IPS-18c (cell line): ENCODE measurements at regions not wholly inside any gene's neighbourhood (a gene's known extent, or its start where the extent isn't known, plus 50 kb on each side); places are given as distances from the start of the nearest gene placed in this dataset.
"Not testable (repeated sequence)": the region's sequence is repeated elsewhere in the genome, so short reads cannot be mapped to it uniquely, and the experiment has no call there.

ENCODE experiments used
- H3K4me3 ChIP-seq: 2 replicates; pipeline ENCODE4 v1.7.0; 2013; ENCODE audit warnings: low read depth, mild to moderate bottlenecking, low read length, moderate library complexity; ENCODE audit not compliant: insufficient read depth
- H3K9me3 ChIP-seq: one replicate; pipeline ENCODE4 v1.6.1; 2013; ENCODE audit warnings: mild to moderate bottlenecking, low read length, moderate library complexity; ENCODE audit not compliant: control insufficient read depth, insufficient read depth

DNA sequence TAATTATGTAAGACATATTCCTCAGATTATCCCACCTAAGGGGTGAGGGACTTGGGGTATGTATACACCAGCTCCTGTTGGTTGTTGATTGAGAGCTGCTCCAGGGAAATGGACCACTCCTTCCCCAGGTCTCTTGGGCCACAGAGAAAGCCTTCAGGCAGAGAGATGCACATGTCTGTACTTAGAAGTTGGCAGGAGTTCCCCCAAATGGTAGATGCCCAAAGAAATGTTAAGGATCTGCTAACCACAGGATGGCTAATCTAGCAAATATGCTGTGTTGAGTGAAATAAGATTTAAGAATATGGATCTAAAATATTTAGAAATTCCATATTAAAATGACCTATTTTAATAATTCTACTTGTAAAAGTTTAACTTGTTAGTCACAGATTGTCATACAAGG is 100.8 kb upstream of the DNAH14 start:
- H3K4me3 ChIP-seq: no peak overlapping the region
- peaks cover 2% of the 10 kb centered on the region for H3K9me3 ChIP-seq

GRCh38 chr1:224831501-224831900 is 98.0 kb upstream of the DNAH14 start:
- Histone ChIP-seq H3K4me3 (no peak overlapping the region), H3K9me3 (peaks cover 2% of the 10 kb centered on the region)

DNA sequence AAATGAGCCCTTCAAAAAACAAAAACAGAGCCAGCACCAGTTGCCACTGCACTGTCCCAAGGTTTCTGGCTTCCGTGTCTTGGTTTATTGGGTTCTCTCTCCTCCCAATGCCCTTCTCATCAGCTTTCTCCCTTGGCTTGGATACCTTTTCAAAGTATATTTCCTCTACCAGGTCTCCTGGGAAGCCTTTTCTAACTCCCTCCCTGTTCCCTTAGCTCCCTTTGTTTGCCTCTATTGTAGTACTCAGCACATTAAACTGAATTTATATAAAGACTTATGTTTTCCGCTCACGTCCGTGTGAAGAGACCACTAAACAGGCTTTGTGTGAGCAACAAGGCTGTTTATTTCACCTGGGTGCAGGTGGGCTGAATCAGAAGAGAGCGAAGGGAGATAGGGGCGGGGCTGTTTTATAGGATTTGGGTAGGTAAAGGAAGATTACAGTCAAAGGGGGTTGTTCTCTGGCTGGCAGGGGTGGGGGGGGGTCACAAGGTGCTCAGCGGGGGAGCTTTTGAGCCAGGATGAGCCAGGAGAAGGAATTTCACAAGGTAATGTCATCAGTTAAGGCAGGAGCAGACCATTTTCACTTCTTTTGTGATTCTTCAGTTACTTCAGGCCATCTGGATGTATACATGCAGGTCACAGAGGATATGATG is 89.7 kb upstream of the DNAH14 start:
- not testable (repeated sequence) for H3K4me3 ChIP-seq, H3K9me3 ChIP-seq

GRCh38 chr1:224841803-224842202 is 87.7 kb upstream of the DNAH14 start:
- H3K9me3 ChIP-seq, H3K4me3 ChIP-seq: not testable (repeated sequence)

DNA sequence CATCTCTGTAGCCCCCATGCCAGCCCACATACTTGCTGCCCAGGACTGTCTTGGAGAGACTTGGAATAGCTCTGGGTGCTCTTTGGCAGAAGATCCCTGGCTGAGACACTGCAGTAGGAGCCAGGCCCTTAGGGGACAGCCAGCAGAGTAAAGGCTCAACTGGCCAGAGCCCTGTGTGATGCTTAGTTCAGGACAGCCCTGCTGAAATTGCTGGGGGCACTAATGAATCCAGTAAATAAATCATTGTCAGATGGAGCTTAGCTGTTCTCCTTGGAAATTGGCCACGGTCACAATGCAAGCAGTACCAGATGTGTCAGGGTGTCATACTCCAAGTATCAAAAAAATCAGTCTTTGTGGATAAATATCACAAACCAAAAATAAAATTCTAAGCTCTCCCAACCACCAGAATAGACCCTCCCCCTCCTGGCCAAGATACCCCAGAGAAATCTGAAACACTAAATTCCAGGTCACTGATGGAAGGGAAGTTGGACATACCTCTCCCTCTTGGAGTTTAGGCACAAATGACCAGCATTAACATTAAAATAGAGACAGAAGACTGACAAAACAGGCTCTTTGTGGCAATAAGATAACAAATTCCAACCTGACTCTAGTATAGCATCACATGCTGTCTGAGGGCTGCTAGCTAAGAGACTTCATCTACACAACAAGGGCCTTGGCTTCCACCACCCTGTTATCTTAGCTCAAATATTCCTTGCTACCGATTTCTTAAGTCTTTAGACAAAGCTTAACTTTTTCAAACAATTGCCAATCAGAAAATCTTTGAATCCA is 83.2 kb upstream of the DNAH14 start:
- Histone ChIP-seq H3K4me3 (no peak overlapping the region), H3K9me3 (no peaks in the 10 kb centered on the region)

GRCh38 chr1:224850446-224850845 is 79.0 kb upstream of the DNAH14 start:
- Histone ChIP-seq H3K4me3 (no peak overlapping the region), H3K9me3 (no peaks in the 10 kb centered on the region)

- Histone ChIP-seq H3K4me3 (no peak overlapping the region), H3K9me3 (no peaks in the 10 kb centered on the region)
Observed at GRCh38 chr1:224851210-224851847, 78.1 kb upstream of the DNAH14 start.

- H3K9me3 ChIP-seq: no peaks in the 10 kb centered on the region
- no peak overlapping the region for H3K4me3 ChIP-seq
Observed at GRCh38 chr1:224851848-224852261, 77.6 kb upstream of the DNAH14 start.

GRCh38 chr1:224852901-224853568 is 76.4 kb upstream of the DNAH14 start:
- H3K9me3 ChIP-seq: no peaks in the 10 kb centered on the region
- no peak overlapping the region for H3K4me3 ChIP-seq

DNA sequence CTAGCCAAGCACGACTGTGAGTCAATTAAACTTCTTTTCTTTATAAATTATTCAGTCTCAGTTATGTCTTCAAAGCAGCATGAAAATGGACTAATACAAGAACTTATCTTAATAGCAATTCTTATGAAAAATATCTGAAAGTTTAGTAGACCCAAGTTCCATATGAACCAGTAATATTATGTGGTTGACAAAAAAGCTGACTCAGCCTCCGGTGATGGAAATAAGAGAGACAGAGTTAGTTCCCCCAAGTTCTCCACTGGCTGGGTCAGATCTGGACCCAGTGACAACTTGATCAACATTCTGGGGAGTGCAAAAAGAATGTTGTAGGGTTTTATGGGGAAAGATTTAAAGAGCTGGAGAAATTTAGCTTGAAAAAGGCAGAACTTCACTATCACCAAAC is 72.5 kb upstream of the DNAH14 start:
- no peaks in the 10 kb centered on the region for H3K9me3 ChIP-seq
- no peak overlapping the region for H3K4me3 ChIP-seq

DNA sequence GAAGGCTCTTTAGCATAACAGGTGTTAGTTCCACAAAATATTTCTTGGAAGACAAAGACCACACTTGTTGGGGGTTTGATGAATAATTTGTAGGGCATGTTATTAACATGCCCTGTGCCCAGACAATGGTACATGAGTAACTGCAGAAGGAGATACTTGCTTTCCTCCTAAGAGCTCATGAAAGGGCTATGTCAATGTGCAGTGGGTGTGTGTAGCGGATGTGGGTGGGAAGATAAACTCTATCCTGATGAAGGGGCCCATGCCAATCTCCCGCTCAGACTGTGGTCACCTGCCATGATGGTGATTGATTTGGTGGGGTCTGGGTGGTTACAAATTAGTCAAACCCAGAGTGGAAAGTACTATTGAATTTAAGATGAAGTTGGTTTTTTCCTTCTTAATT is 69.8 kb upstream of the DNAH14 start:
- no peaks in the 10 kb centered on the region for H3K9me3 ChIP-seq
- H3K4me3 ChIP-seq: no peak overlapping the region

GRCh38 chr1:224860488-224861338 is 68.8 kb upstream of the DNAH14 start:
- H3K4me3 ChIP-seq: no peak overlapping the region
- no peaks in the 10 kb centered on the region for H3K9me3 ChIP-seq

DNA sequence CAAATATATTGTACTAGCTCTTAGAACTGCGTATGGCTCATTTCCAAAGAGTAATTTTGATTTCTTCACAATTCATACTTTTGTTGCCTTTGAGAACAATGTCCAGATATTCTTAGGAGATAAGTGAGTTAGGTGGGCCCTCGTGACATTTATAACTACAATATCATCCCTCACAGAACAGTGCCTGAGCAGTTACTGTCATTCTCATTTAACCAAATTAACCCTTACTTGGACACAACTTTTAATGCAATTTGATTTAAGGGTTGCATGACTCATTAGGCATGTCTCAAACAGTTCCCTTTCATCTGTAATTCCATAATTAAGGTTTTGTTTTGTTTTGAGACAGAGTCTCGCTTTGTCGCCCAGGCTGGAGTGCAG is 68.1 kb upstream of the DNAH14 start:
- Histone ChIP-seq H3K9me3 (no peaks in the 10 kb centered on the region), H3K4me3 (no peak overlapping the region)

DNA sequence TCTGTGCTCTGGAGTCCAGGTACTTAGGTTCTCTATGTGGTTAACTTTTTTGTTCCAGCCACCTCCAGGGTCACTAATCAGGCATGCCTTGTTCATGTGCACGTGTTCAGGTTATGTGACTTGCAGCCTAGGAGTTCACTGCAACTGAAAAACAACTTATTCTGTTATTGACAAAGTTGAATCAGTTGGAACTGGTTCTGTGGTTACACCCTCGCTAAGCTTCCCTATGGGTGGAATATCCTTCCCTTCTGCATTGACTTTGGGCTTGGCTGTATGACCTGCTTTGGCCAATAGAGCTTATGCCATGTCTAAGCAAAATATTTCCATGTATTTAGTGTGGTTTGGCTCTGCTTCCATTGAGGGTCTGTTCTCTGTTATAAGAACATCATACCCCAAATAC is 66.0 kb upstream of the DNAH14 start:
- Histone ChIP-seq H3K9me3 (no peaks in the 10 kb centered on the region), H3K4me3 (no peak overlapping the region)

GRCh38 chr1:224864006-224864405 is 65.5 kb upstream of the DNAH14 start:
- Histone ChIP-seq H3K4me3 (no peak overlapping the region), H3K9me3 (no peaks in the 10 kb centered on the region)

GRCh38 chr1:224865510-224865909 is 64.0 kb upstream of the DNAH14 start:
- Histone ChIP-seq H3K9me3 (no peaks in the 10 kb centered on the region), H3K4me3 (no peak overlapping the region)

- Histone ChIP-seq H3K9me3 (no peaks in the 10 kb centered on the region), H3K4me3 (no peak overlapping the region)
Observed at GRCh38 chr1:224866940-224867339, 62.5 kb upstream of the DNAH14 start.
